SK-N-SH (cell line): ENCODE measurements at regions not wholly inside any gene's neighbourhood (a gene's known extent, or its start where the extent isn't known, plus 50 kb on each side); places are given as distances from the start of the nearest gene placed in this dataset.

ENCODE experiments used
- CTCF ChIA-PET: fragments of 300-600, 350-600 bp; formaldehyde crosslinking; extraction: SDS; loops from one replicate; lab custom pipeline; 2021; lab: Yijun Ruan, JAX
- POLR2A ChIA-PET: fragments of 350-600 bp; sonication (Branson Sonifier 250); formaldehyde crosslinking; extraction: SDS; loops from one replicate; lab custom pipeline; 2020; ENCODE audit warnings: antibody characterized with exemption, inconsistent platforms; lab: Yijun Ruan, JAX
- DNase-seq: peaks from one replicate; pipeline ENCODE4 v3.0.0; 2012
- H2AFZ ChIP-seq: fragments of 200-600 bp; sonication (generic); 2 replicates; pipeline ENCODE4 v1.8.1; 2016; ENCODE audit warnings: antibody characterized with exemption, mild to moderate bottlenecking, low read depth
- H3F3A ChIP-seq: fragments of 200-600 bp; sonication (generic); replicated peaks from 2 replicates; pipeline ENCODE3; 2016; ENCODE audit warnings: antibody characterized with exemption, mild to moderate bottlenecking; ENCODE audit not compliant: insufficient read depth
- H3K27ac ChIP-seq, 2 experiments: fragments of 200-500 bp in 1 of 2; fragments of 200-600 bp in 1 of 2; sonication (Bioruptor generic) in 1 of 2; sonication (generic), shearing (Covaris generic) in 1 of 2; 2 replicates each; pipeline versions ENCODE4 v1.5.1 to v1.6.1; 2014 to 2016; ENCODE audit warnings: low read depth in 2 of 2, inconsistent platforms in 1 of 2, low read length in 1 of 2, mild to moderate bottlenecking in 1 of 2, mixed read lengths in 1 of 2
- H3K27me3 ChIP-seq: fragments of 200-600 bp; sonication (generic), shearing (Covaris generic); 2 replicates; pipeline ENCODE4 v1.6.1; 2016; ENCODE audit warnings: mixed run types; ENCODE audit not compliant: insufficient read depth
- H3K36me3 ChIP-seq, 2 experiments: fragments of 200-500 bp in 1 of 2; fragments of 200-600 bp in 1 of 2; sonication (Bioruptor generic) in 1 of 2; sonication (generic) in 1 of 2; replicated peaks in 1 of 2; 2 replicates each; pipeline versions ENCODE3 to v1.5.1; 2014 to 2016; ENCODE audit warnings: low read length in 1 of 2, mild to moderate bottlenecking in 1 of 2; ENCODE audit not compliant: insufficient read depth in 2 of 2, control insufficient read depth in 1 of 2
- H3K4me1 ChIP-seq, 2 experiments: fragments of 200-500 bp in 1 of 2; fragments of 200-600 bp in 1 of 2; sonication (Bioruptor generic) in 1 of 2; sonication (generic), shearing (Covaris generic) in 1 of 2; 2 replicates each; pipeline versions ENCODE4 v1.5.1 to v1.6.1; 2014 to 2016; ENCODE audit warnings: low read depth in 1 of 2, low read length in 1 of 2, mixed run types in 1 of 2; ENCODE audit not compliant: insufficient read depth in 2 of 2, control insufficient read depth in 1 of 2
- H3K4me2 ChIP-seq: fragments of 200-600 bp; sonication (generic), shearing (Covaris generic); 2 replicates; pipeline ENCODE4 v1.6.1; 2017; ENCODE audit warnings: mixed run types
- H3K4me3 ChIP-seq, 2 experiments: fragments of 200-500 bp in 1 of 2; fragments of 200-600 bp in 1 of 2; sonication (Bioruptor generic) in 1 of 2; sonication (generic), shearing (Covaris generic) in 1 of 2; 2 replicates each; pipeline versions ENCODE4 v1.5.1 to v1.8.1; 2014 to 2016; ENCODE audit warnings: low read depth in 2 of 2, inconsistent platforms in 1 of 2, low read length in 1 of 2, mild to moderate bottlenecking in 1 of 2, mixed read lengths in 1 of 2, moderate library complexity in 1 of 2
- H3K79me2 ChIP-seq: fragments of 200-600 bp; sonication (generic); 2 replicates; pipeline ENCODE4 v1.8.1; 2017; ENCODE audit warnings: mild to moderate bottlenecking; ENCODE audit not compliant: insufficient read depth
- H3K9ac ChIP-seq: fragments of 200-600 bp; sonication (generic); 2 replicates; pipeline ENCODE4 v1.6.1; 2017; ENCODE audit warnings: mixed run types
- H3K9me2 ChIP-seq: fragments of 200-600 bp; sonication (generic); 2 replicates; pipeline ENCODE4 v1.6.1; 2017; ENCODE audit warnings: mixed run types
- H3K9me3 ChIP-seq: fragments of 200-600 bp; sonication (generic); 2 replicates; pipeline ENCODE4 v1.6.1; 2017; ENCODE audit warnings: mixed run types, mild to moderate bottlenecking, moderate library complexity
- H4K20me1 ChIP-seq: fragments of 200-600 bp; sonication (generic); 2 replicates; pipeline ENCODE4 v1.6.1; 2017; ENCODE audit warnings: mild to moderate bottlenecking, mixed run types; ENCODE audit not compliant: insufficient read depth
- CHD2 ChIP-seq: fragments of 150-350 bp; IDR thresholded peaks from 2 replicates; pipeline ENCODE4 v1.6.1; 2018; ENCODE audit warnings: low read length; ENCODE audit not compliant: partially characterized antibody
- EP300 ChIP-seq, 2 experiments: IDR thresholded peaks; 2 replicates each; pipeline versions ENCODE4 v1.4.0 to v1.6.1; 2012; ENCODE audit warnings: borderline replicate concordance in 1 of 2, low read depth in 1 of 2, low read length in 1 of 2
- FOXJ3 ChIP-seq: sonication (generic); formaldehyde crosslinking; IDR thresholded peaks from 2 replicates; pipeline ENCODE4 v1.5.1; 2020; ENCODE audit warnings: mild to moderate bottlenecking, missing genetic modification reagents
- MXI1 ChIP-seq: IDR thresholded peaks from 2 replicates; pipeline ENCODE4 v1.6.1; 2012; ENCODE audit warnings: mild to moderate bottlenecking, low read depth, low read length, improper control_type of control experiment
- POLR2AphosphoS5 ChIP-seq: IDR thresholded peaks from 2 replicates; pipeline ENCODE4 v1.6.1; 2012; ENCODE audit warnings: low read depth, low read length
- TAF1 ChIP-seq: IDR thresholded peaks from 2 replicates; pipeline ENCODE4 v1.6.1; 2012; ENCODE audit warnings: low read depth, mild to moderate bottlenecking, low read length, moderate library complexity, borderline replicate concordance
- YY1 ChIP-seq: IDR thresholded peaks from 2 replicates; pipeline ENCODE4 v1.4.0; 2012; ENCODE audit warnings: low read depth, mild to moderate bottlenecking
- WGBS: methylation state at CpG from one replicate; pipeline ENCODE4 v1.1.6; 2017; ENCODE audit warnings: low lambda C conversion rate; 5-methylcytosine and 5-hydroxymethylcytosine counted together
- TF ChIP-seq, protein P1 (sequence below): fragments of 150-350 bp; IDR thresholded peaks from 2 replicates; pipeline ENCODE4 v1.6.1; 2017; ENCODE audit warnings: antibody characterized with exemption, low read length, low read depth, borderline replicate concordance
- TF ChIP-seq, protein P2 (sequence below): IDR thresholded peaks from 2 replicates; pipeline ENCODE4 v1.4.0; 2012; ENCODE audit warnings: low read depth, borderline replicate concordance
- TF ChIP-seq, protein P3 (sequence below): fragments of 200-600 bp; sonication (generic); IDR thresholded peaks from 2 replicates; pipeline ENCODE4 v1.6.1; 2017; ENCODE audit warnings: antibody characterized with exemption, mild to moderate bottlenecking, moderate library complexity
- TF ChIP-seq, protein P4 (sequence below): IDR thresholded peaks from 2 replicates; pipeline ENCODE4 v1.6.1; 2012; ENCODE audit warnings: mild to moderate bottlenecking, low read depth, low read length, moderate library complexity

DNA sequence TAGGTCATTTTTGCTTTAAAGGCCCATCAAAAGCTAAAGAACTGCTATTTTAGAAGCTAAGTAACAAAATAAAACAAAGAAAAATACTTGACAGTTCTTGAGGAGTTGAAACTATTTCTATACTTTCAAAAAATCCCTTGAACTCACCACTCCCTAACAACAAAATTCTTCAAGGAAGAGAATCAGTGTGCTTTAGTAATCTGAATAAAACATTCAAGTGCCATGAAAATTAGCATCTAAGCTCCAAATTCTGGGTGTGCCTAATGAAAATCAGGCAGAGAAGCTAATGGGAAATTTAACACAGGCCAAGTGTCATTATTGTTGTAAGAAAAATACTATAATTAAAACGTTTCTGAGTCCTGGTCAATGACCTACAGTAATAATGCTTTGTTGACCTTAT, 456.3 kb downstream of the ZEB2 start (continued):
- TF ChIP-seq, protein P1, sequence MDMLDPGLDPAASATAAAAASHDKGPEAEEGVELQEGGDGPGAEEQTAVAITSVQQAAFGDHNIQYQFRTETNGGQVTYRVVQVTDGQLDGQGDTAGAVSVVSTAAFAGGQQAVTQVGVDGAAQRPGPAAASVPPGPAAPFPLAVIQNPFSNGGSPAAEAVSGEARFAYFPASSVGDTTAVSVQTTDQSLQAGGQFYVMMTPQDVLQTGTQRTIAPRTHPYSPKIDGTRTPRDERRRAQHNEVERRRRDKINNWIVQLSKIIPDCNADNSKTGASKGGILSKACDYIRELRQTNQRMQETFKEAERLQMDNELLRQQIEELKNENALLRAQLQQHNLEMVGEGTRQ: no peak
- TF ChIP-seq, all 33 proteins: peak for 0

DNA sequence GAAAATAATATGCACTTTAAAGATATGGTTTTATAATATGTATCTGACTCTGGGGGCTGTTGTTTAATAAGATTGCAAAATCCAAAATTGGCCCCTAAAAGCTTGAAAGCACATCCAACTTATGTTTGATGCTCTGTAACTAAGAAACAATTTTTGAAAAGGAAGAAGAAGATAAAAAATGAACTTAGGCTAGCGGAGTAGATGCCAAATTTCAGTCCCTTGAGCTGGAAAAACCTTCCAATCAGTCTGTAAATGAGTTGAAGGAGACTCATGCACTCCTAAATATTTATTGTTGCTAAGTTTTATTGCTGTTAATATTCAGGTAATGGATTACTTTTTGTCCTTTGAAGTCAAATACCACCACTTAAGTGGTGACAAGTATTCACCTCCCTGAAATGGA, 465.0 kb downstream of the ZEB2 start:
- H4K20me1 ChIP-seq: no peaks in the 10 kb centered on the region
- no peaks in the 10 kb centered on the region for H3K9me3 ChIP-seq
- H2AFZ ChIP-seq: no peak overlapping the region
- H3K79me2 ChIP-seq: no peaks in the 10 kb centered on the region
- no peaks in the 10 kb centered on the region for H3K27me3 ChIP-seq
- no peak overlapping the region for H3K4me3 ChIP-seq
- no peak for DNase-seq
- no peaks in the 10 kb centered on the region for H3K9me2 ChIP-seq
- no peaks in the 10 kb centered on the region for H3K4me1 ChIP-seq
- no peaks in the 10 kb centered on the region for H3F3A ChIP-seq
- WGBS: 83% methylated on average over 1 of the region's 1 CpG
- CTCF ChIA-PET: no interaction called here
- POLR2A ChIA-PET: no interaction called here
- H3K36me3 ChIP-seq: no peaks in the 10 kb centered on the region
- no peak overlapping the region for H3K4me2 ChIP-seq
- no peak overlapping the region for H3K9ac ChIP-seq
- no peak overlapping the region for H3K27ac ChIP-seq
- TF ChIP-seq MXI1: no peak
- no peak for TF ChIP-seq POLR2AphosphoS5
- TF ChIP-seq, protein P2, sequence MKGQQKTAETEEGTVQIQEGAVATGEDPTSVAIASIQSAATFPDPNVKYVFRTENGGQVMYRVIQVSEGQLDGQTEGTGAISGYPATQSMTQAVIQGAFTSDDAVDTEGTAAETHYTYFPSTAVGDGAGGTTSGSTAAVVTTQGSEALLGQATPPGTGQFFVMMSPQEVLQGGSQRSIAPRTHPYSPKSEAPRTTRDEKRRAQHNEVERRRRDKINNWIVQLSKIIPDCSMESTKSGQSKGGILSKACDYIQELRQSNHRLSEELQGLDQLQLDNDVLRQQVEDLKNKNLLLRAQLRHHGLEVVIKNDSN: no peak
- TF ChIP-seq, protein P3, sequence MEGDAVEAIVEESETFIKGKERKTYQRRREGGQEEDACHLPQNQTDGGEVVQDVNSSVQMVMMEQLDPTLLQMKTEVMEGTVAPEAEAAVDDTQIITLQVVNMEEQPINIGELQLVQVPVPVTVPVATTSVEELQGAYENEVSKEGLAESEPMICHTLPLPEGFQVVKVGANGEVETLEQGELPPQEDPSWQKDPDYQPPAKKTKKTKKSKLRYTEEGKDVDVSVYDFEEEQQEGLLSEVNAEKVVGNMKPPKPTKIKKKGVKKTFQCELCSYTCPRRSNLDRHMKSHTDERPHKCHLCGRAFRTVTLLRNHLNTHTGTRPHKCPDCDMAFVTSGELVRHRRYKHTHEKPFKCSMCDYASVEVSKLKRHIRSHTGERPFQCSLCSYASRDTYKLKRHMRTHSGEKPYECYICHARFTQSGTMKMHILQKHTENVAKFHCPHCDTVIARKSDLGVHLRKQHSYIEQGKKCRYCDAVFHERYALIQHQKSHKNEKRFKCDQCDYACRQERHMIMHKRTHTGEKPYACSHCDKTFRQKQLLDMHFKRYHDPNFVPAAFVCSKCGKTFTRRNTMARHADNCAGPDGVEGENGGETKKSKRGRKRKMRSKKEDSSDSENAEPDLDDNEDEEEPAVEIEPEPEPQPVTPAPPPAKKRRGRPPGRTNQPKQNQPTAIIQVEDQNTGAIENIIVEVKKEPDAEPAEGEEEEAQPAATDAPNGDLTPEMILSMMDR: no peak
- no peak for TF ChIP-seq YY1
- no peak for TF ChIP-seq CHD2
- no peak for TF ChIP-seq EP300 (IDR thresholded peaks at IDR 0.05; ENCODE audit: borderline replicate concordance in 1 of 2, low read depth in 1 of 2, low read length in 1 of 2)
- TF ChIP-seq, protein P4, sequence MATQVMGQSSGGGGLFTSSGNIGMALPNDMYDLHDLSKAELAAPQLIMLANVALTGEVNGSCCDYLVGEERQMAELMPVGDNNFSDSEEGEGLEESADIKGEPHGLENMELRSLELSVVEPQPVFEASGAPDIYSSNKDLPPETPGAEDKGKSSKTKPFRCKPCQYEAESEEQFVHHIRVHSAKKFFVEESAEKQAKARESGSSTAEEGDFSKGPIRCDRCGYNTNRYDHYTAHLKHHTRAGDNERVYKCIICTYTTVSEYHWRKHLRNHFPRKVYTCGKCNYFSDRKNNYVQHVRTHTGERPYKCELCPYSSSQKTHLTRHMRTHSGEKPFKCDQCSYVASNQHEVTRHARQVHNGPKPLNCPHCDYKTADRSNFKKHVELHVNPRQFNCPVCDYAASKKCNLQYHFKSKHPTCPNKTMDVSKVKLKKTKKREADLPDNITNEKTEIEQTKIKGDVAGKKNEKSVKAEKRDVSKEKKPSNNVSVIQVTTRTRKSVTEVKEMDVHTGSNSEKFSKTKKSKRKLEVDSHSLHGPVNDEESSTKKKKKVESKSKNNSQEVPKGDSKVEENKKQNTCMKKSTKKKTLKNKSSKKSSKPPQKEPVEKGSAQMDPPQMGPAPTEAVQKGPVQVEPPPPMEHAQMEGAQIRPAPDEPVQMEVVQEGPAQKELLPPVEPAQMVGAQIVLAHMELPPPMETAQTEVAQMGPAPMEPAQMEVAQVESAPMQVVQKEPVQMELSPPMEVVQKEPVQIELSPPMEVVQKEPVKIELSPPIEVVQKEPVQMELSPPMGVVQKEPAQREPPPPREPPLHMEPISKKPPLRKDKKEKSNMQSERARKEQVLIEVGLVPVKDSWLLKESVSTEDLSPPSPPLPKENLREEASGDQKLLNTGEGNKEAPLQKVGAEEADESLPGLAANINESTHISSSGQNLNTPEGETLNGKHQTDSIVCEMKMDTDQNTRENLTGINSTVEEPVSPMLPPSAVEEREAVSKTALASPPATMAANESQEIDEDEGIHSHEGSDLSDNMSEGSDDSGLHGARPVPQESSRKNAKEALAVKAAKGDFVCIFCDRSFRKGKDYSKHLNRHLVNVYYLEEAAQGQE: no peak
- TF ChIP-seq TAF1: no peak
- no peak for TF ChIP-seq FOXJ3 (CRISPR knock-in tag)
